Lower leg skin (tissue), 4 donors: ENCODE measurements at regions not wholly inside any gene's neighbourhood (a gene's known extent, or its start where the extent isn't known, plus 50 kb on each side); places are given as distances from the start of the nearest gene placed in this dataset.

Experiments
- DNase-seq, 2 donors: peaks; one replicate each; pipeline ENCODE4 v3.0.0-alpha.2; 2019; ENCODE audit warnings: low spot score in 2 of 2
- H3K4me3 ChIP-seq: fragments of 200-600 bp; sonication (generic); 2 replicates; pipeline ENCODE4 v1.5.1; 2017; ENCODE audit warnings: mild to moderate bottlenecking, low read depth; ENCODE audit not compliant: poor library complexity, severe bottlenecking
- POLR2A ChIP-seq, 2 donors: fragments of 450-650 bp; IDR thresholded peaks; one replicate each; pipeline ENCODE4 v1.6.1; 2016 to 2017; ENCODE audit warnings: antibody characterized with exemption in 2 of 2, mild to moderate bottlenecking in 1 of 2, moderate library complexity in 1 of 2
- WGBS, 2 donors: methylation state at CpG; one replicate each; pipeline ENCODE4 v1.1.5; 2018; 5-methylcytosine and 5-hydroxymethylcytosine counted together
- intact Hi-C: fragments of 100-400 bp; cut with DNase I; formaldehyde crosslinking; loops from one replicate; pipeline ENCODE4 v1.15.0; 2023; ENCODE audit warnings: low total_unique reads
- TF ChIP-seq, protein P1 (sequence below), 3 donors: fragments of 450-650 bp; IDR thresholded peaks; one replicate each; pipeline ENCODE4 v1.5.1; 2016; ENCODE audit warnings: antibody characterized with exemption in 3 of 3, mild to moderate bottlenecking in 3 of 3, moderate library complexity in 2 of 3

DNA sequence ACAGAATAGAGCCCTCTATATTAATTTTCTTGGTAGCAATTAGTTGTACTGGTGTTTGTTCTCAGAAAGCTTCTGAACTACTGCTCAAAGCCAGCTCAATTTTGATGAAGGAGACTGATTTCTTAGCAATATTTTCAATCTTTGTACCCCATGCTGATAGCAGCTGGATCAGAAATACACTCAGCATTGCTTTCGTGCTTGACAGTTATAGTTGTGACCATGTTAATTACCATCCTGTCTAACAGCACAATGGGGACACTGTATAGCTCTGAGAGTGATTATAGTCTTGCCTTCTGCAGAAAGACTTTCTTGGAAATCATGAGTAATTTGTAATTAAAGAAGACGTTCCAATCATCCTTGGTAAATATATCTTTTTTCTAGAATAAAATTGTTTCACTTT lies 79.7 kb upstream of the GNPDA2 start:
- WGBS, 2 donors, result 41 to 43% methylated on average over 2 of the region's 2 CpGs
- DNase-seq, result no peak
- no peak overlapping the region for H3K4me3 ChIP-seq
- intact Hi-C loops, result no loop called here
- no peak for TF ChIP-seq POLR2A (IDR thresholded peaks at IDR 0.05)
- TF ChIP-seq, protein P1, sequence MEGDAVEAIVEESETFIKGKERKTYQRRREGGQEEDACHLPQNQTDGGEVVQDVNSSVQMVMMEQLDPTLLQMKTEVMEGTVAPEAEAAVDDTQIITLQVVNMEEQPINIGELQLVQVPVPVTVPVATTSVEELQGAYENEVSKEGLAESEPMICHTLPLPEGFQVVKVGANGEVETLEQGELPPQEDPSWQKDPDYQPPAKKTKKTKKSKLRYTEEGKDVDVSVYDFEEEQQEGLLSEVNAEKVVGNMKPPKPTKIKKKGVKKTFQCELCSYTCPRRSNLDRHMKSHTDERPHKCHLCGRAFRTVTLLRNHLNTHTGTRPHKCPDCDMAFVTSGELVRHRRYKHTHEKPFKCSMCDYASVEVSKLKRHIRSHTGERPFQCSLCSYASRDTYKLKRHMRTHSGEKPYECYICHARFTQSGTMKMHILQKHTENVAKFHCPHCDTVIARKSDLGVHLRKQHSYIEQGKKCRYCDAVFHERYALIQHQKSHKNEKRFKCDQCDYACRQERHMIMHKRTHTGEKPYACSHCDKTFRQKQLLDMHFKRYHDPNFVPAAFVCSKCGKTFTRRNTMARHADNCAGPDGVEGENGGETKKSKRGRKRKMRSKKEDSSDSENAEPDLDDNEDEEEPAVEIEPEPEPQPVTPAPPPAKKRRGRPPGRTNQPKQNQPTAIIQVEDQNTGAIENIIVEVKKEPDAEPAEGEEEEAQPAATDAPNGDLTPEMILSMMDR (IDR thresholded peaks at IDR 0.05), result no peak

- DNase-seq, result no peak
Observed at GRCh38 chr4:44804301-44804700, 77.9 kb upstream of the GNPDA2 start.

GRCh38 chr4:44801384-44801783 lies 75.0 kb upstream of the GNPDA2 start:
- TF ChIP-seq POLR2A (IDR thresholded peaks at IDR 0.05), result no peak
- TF ChIP-seq, protein P1 (IDR thresholded peaks at IDR 0.05), result no peak
- no peak overlapping the region for H3K4me3 ChIP-seq
- 61 to 66% methylated on average over 1 of the region's 1 CpG for WGBS, 2 donors
- intact Hi-C loops, result no loop called here
- DNase-seq, result no peak

More at GRCh38 chr4:44804301-44804700, 77.9 kb upstream of the GNPDA2 start:
- TF ChIP-seq POLR2A (IDR thresholded peaks at IDR 0.05), result no peak
- TF ChIP-seq, protein P1 (IDR thresholded peaks at IDR 0.05), result no peak
- H3K4me3 ChIP-seq, result no peak overlapping the region
- intact Hi-C loops, result no loop called here
- 79 to 97% methylated on average over 1 of the region's 1 CpG for WGBS, 2 donors

GRCh38 chr4:44791831-44792230 lies 65.5 kb upstream of the GNPDA2 start:
- DNase-seq, result no peak
- intact Hi-C loops, result no loop called here
- 68 to 74% methylated on average over 7 of the region's 7 CpGs for WGBS, 2 donors
- TF ChIP-seq, protein P1 (IDR thresholded peaks at IDR 0.05), result no peak
- TF ChIP-seq POLR2A (IDR thresholded peaks at IDR 0.05), result no peak
- no peak overlapping the region for H3K4me3 ChIP-seq

GRCh38 chr4:44777115-44777514 lies 50.8 kb upstream of the GNPDA2 start:
- no peak for DNase-seq
- TF ChIP-seq, protein P1 (IDR thresholded peaks at IDR 0.05), result no peak
- TF ChIP-seq POLR2A (IDR thresholded peaks at IDR 0.05), result no peak
- H3K4me3 ChIP-seq, result no peak overlapping the region
- WGBS, 2 donors, result 6 to 19% methylated on average over 1 of the region's 1 CpG
- intact Hi-C loops, result no loop called here
